ENCODE measurements at regions not wholly inside any gene's neighbourhood (a gene's known extent, or its start where the extent isn't known, plus 50 kb on each side); places are given as distances from the start of the nearest gene placed in this dataset.
"Not testable (repeated sequence)": the region's sequence is repeated elsewhere in the genome, so short reads cannot be mapped to it uniquely, and the experiment has no call there.

DNA sequence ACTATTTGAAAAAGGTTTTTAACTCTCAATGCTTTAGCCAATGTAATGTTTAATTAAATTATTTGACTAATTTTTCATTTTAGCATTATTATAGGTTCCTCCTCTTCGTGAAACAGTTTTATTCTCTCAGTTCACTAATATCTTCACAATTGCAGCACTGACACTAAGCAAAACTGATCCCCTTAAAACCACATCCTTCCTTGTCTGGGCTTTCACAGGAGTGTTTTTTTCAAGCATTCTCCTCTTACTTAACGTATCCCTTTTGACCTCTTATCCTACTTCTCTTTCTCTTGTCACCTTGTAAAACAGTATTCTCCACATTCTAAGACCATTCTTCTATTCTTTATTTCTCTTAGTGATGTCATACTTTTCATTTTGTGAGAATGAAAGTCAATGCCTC is 112.8 kb downstream of the DSC3 start:
- no peak for DNase-seq

DNA sequence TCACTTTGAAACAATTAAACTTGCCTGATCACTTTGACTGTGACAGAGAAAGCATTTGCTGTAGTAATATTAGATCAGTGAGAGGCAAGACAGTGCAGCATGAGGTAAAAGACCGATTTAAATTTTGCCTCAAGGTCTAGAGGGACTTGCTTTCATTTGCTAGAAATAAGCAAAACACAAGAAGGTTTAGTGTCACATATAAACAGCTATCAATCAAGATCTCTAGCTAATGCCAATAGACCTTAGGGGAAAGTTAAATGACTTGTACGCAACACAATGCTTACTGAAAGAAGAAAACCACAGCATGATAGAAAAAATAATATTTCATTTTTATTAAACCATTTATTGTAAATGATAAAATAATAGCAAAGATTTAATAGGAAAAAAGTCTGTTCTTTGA is 113.5 kb downstream of the DSC3 start:
- DNase-seq, result no peak

DNA sequence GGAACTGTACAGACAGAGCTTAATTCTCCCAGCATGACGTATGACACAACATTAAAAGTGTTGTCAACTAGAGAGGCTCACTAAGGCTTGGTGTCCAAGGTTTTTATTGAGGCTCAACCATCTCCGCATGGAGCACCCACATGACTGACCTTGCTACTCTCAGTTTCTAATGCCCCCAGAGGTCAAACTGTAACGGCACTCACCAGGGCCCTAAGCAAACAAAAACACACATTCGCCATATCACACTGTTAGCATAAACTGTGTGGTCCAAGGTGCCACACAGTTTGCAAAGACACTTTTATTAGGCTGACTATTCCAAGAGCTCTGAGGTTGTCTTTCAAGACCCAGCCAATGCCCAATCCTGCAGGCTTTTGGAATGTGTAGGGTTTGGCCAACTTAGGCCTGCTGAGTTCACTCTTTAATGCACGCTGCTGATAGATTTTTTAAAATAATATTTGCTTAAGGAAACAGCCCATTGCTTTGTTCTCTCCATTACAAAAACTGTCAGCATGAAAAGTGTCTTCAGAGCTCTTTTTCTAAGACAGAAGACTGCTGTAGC is 114.9 kb downstream of the DSC3 start:
- no peak for DNase-seq

DNA sequence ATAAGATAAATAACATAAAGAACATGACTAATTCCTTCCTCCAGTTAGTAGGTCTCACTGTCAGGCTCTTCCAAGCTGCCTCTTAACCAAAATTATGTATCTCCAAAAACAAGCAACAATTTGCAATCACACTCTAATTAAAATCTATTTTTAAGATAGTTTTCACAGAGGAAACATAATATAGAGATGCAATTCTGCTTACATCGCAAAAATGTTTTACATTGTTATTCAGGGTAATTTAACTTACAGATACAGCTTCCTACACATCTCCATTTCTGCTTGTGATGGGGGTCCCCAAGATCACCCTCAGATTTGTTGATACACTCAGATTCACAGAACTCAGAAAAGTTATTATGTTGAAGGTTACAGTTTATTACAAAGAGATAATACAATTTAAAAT is 115.5 kb downstream of the DSC3 start:
- no peak for DNase-seq

DNA sequence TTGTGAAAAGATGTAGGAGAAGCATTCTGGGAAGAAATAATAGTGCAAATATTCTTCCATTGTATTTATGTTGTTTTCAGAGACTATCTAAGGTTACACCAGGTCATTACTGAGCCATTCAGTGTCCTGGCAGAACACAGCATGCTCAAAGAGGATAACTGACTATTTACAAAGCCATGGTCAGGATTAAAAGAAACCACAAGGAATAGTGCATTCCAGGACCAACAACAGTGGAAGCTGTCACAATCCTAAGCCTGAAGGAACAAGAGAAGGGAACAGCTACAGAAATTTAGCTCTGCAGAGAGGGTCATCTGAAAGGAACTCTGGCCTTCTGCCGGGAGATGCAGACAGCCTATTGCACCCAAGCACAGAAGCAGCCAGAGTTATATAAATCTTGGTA is 116.7 kb downstream of the DSC3 start:
- no peak for DNase-seq

DNA sequence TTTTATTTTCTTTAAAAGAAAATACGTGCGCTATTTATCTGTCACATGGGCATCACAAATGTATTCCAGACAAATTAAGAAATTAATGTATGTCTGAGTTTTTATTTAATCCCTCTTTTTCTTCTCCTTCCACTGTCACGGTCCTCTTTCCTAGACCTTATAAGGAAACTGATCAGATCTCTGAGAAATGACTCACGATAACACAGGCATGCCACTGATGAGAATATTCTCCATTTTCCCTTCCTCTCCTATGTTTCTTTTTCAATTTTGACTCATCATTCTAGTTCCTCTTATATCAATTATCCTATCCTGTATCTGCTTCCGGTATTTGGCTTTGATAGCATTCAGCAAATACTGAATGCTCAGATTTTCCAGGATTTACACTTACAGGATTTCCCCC is 121.8 kb downstream of the DSC3 start:
- no peak for DNase-seq

DNA sequence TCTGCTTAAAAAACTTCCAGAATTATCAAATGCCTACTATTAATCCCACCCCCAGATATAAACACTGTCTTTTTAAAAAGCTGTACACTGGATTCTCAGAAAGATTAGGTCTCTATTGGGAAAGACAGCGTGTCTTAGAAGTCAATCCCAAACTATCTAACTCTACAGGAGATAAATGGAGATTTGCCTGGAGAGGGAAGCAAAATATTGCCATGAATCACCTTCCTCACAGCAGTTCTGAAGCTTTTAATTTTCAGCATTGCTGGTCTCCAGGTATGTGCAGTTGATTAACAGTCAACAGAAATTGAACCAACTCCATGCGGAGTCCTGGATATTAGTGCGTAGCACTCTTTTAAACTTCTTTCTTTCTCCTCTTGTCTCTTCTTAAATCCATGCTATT is 122.2 kb downstream of the DSC3 start:
- DNase-seq, result no peak

DNA sequence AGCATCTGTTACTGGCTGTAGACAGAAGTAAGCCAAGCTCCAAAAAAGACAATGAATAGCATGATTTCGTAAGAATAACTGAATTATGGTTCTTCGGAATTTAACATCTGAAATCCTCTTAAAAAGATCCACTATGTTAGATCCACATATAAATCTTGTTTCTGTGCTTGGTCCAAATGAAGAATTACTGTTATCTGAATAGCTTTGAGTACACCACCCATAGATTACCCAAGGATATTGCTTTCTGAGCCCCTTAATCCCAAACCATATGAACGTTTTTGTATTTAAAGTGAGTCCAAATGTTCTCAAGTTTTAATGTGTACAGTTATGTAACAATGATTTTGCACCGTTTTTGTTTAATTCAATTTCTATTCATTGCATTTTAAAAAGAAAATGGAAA is 124.9 kb downstream of the DSC3 start:
- DNase-seq, result no peak

DNA sequence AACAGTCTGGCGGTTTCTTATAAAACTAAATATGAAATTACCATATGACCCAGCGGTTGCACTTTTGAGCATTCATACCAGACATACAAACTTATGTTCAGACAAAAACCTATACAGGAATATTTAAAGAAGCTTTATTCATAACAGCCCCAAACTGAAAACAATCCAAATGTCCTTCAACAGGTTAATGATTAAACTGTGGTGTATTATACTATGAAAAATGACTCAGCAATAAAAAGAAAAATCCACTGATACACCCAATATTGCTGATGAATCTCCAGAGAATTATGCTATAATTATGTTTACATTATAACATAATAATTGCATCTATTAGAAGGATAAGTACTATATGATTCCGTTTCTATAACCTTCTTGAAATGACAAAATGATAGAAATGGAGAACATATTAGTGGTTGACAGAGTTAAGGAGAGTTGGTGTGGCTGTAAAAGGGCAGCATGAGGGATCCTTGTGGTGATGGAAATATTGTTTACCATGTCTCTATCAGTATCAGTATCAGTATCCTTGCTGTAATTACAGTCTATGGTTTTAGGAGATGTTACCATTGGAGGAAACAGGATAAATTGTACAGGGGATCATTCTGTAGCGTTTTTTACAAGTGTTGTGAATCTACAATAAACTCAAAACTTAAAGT is 127.1 kb downstream of the DSC3 start:
- no peak for DNase-seq

DNA sequence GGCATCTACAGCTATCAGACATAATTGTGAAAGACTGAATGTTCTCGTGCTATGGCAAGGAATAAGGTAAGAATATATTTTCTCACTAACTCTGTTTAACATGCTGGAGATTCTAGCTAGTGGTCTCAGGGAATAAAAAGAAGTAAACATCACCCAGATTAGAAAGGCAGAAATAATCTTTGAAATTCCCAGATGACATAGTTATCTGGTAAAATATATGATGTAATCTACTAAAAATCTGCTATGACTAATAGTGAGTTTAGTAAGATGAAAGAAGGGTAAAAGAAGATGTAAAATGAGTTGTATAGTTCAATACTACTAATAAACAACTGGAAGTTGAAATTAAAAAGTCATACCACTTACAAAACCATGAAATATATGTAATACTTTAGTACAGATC is 134.2 kb downstream of the DSC3 start:
- DNase-seq, result no peak

DNA sequence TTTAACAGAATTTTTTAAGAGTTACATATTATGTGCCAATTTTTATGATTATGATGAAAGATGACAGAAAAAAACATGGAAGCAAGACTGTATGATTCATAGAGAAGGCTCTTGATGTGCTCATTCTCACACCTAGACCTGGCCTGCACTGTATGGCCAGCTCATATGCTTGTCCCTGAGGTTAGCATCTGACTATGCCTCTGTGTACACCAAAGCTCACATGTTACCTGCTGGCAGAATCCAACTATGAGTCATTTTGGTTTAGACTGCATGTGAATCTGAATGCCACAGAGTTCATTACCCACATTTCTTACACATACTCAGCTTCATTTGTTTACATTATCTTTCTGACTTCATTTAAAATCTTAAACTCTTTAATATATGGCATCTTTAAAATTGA is 139.0 kb downstream of the DSC3 start:
- DNase-seq, result no peak

DNA sequence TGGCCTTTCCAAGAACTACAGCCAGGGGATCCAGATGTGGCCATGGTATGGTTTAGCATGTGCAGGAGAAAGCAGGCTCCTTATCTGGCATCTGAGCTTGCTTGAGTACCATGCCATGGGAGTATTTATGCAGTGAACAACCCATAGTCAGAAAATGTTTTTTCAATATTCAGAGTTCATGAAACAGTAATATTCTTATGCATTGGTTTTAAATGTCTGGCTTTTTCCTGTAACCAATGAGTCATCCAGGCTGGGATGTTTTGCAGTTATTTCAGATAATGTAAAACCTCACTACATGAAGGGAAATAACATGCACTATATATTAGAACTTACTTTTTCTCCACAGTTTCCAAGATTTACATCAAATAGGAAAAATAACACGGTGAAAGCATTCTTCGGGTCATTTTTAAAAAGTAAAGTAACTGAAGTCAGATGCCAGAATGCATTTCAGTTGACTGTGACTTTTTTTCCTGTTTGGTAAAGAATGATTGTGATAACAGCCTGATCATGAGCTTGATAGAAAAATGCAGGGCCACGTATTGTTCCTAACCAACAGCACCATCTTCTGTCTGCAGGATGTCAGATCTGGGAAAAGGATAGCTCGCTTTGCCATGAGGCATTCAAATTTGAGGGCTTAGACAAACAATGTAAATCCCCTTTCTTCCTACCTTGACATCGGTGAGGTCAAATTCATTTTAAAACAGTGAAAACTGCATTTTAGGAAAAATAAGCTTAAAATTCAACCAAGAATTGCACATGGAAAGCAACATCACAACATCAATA is 152.8 kb downstream of the DSC3 start:
- DNase-seq, result no peak

DNA sequence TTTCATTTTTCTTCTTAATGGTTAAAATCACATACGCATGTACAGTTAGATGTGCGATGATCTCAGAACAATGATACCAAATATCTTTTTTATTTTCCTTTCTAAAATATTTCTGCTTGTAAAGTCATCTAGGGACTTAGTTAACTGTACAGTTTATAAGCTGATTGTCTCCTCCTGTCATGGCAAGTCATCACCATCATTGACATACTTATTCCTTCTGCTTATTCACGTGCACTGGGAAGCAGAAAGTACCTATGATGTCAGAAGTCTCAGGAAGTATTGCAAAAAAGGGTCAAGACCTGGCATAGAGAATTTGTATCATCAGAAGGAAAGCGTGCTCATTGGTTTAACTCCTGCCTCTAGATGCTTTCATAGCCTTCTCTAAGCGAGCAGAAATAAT is 154.2 kb downstream of the DSC3 start:
- DNase-seq, result no peak

DNA sequence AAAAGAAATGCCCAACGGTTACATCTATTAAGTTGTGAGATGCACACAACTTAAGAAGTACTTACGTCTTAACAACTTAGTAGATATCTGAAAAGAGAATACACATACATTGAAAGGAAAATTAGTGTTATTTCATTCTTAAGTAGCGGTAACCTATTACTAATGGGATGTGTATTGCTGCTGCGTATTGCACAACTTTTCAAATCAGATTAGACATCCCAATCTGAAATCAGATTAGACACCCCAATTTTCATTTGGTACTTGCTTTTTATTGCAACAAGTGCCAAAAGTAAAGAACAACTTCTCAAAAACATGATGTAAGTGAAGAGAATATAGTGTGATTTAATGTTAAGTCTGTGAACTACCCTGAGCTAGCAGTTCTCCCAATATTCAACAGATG is 155.5 kb downstream of the DSC3 start:
- DNase-seq, result no peak

DNA sequence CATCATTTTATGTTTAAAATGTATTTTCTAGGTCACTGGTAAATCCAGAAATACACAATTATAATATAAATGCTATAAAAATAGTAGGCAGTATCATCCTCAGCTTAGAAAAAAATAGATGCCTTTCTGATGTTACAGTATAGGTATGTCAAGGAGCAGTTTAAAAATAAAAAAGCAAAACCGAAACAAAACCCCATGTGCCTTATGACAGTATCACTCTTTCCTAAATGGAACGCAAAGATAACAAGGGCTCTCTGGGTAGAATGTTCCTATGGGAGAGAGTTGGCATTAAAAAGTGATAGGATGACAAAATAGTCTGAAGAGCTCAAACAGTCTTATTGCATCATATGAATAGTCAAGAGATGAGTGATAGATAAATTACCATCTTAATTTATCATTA is 172.1 kb downstream of the DSC3 start:
- DNase-seq, result no peak

DNA sequence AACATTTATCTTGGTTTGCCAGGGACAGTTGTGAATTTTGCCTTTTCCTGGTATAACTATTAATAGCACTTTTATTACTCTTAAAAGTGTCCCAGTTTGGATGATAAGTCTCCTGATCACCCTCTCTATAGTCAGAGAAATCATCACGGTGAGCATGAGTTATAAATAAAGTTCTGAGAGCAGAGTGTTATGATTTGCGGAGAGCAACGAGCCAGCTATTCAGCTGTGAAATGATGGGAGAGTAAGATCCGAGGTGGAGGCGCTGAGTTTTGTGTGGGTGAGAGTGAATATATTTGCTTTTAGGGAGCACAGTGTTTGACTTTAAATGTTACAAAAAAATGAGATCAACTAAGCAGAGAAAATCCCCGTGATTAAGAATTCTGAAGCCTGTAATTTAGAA is 179.6 kb downstream of the DSC3 start:
- DNase-seq, result no peak

DNA sequence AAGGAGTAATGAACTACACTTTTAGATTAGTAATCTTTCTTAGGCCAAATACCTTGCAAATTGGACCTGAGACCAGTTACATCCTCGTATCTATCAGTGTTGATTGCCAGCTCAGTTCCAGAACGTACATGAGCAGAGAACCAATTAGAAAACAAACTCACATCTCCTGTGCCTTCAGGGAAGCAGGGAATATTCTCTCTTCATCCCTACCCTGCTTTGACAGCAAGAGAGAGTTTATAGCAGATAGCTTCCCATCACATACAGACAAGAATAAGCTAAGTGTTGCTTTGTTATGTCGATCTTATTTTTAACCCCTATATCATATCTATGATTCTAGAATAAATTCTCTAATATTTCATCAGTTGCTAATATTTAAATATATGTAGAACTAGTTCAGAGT is 181.8 kb downstream of the DSC3 start:
- no peak for DNase-seq

DNA sequence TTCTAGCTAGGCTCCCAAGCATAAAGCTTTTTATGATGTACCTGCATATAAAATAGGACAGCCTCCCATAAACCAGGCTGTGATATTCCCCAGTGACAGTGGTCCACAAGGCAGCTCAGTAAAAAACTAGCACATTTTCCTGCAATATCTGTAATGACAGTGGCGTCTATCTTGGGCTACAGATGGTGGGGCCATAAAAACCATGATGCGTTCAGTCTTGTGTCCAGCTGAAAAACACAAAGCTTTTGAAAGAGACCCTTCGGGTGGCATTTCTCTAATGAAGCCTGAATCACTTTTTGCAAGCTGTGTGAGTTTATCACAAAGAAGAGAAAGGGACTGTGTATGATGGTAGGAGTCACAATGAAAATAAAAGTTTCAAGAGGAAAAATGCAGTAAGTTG is 183.5 kb downstream of the DSC3 start:
- DNase-seq, result no peak

DNA sequence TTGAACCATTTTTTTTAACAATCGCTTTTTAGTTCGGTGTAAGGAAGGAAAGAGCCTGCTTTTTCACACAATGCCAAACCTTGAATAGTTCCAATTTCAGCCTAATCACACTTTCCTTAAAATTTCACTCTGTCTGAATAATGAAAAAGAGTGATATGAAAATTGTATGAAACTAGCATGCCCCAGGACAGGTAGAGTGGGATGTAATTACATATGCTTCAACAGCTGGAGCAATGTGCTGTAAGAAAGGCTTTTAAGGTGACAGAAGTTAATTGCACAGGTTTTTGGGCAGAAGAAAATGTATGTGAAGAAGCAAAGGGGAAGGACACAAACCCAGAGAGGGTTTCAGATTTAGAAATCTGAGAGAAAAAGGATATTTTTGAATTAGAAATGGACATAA is 184.0 kb downstream of the DSC3 start:
- DNase-seq, result no peak

DNA sequence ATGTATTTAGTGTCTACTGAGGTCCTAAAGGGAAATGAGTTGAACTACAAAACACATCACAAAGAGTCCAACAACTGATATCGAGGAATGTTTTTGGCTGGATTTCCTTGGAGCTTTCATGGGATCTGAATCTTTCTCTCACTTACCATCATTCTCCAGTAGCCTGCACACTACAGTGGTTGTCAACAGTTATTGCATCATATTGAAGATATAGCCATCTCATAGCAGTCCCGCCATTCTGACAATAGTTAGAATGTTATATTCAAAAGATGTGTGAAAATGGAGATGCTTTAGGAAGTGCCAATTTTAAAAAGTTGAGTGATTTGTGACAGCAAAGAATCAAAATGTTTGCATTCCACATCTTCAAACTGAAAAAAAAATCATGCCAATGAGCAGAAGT is 186.8 kb downstream of the DSC3 start:
- DNase-seq, result no peak

DNA sequence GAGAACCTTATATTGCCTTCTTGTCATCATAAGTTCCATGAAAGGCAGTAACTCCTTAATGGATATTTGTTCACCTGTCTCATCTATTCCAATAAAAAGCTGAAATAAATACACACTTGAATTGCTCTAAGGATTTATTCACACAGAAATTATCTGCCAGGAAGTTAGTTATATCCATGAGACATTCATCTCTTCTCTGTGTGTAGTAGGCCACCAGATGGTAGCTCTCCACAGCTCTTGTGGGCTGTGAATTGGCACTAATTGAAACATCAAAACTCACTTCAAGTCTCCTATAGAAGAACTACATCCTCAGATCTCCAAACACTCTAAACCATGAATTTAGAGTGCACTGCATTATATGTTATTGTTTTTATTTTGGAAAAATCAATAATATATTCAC is 189.6 kb downstream of the DSC3 start:
- no peak for DNase-seq

DNA sequence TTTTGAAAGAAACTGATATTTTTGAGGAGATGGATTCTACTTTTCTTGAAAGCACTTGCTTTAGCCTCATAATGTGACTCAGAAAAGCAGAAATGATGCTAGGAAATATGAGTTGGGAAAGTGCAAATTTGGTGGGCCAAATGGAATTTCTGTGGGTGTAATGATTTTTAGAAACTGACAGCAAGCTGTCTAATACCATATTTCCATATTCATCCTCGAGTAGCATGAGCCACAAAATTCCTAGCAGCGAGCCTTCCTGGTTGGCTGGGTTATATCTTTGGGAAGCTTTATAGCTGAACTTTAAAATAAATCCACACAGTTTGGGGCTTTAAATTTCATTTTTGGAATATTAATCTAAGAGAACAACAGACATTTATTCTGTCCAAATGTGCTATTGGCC is 190.0 kb downstream of the DSC3 start:
- no peak for DNase-seq

DNA sequence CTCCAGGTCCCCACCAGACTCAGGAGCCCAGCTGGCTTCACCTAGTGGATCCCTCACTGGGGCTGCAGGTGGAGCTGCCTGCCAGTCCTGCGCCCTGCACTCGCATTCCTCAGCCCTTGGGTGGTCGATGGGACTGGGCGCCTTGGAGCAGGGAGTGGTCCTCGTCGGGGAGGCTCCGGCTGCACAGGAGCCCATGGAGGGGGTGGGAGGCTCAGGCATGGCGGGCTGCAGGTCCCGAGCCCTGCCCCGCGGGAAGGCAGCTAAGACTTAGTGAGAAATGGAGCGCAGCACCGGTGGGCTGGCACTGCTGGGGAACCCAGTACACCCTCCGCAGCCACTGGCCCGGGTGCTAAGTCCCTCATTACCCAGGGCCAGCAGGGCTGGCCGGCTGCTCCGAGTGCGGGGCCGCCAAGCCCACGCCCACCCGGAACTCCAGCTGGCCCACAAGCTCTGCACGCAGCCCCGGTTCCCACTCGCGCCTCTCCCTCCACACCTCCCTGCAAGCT is 203.4 kb downstream of the DSC3 start:
- DNase-seq, result not testable (repeated sequence)

DNA sequence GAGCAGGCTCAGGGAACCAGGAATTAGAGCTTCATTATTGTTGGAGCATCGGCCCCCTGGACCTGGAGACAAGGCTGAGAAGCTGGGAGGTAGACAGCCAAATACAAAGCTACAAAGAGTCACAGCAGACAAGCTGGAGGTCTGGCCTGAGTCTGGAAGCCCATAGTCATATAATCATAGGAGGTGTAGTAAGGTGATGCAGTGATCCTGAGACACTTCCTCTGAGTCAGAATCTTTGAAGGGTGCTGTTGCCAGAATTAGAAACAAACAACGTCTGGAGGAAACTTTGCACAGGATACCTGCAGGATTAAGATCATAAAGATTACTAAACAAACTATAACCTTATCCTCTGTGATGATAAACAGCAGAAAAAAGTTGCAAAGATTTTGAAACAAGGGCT is 213.8 kb downstream of the DSC3 start:
- DNase-seq, result no peak

DNA sequence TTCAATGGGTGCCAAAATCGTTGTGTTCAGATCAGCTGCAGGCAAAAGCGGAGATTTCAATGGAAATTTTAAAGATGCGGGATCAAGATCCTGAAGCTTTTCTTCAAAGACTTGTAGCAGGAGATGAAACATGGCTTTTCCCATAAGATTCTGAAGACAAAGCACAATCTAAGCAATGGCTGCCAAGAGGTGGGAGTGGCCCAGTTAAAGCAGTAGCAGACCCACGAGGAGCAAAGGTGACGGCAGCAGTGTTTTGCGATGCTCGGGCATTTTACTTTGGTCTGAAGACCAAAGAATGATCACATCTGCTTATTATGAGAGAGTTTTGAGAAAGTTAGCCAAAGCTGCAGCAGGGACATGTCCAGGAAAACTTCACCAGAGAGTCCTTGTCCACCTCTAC is 222.9 kb downstream of the DSC3 start:
- no peak for DNase-seq
